Karpas-422 (cell line): ENCODE measurements at regions not wholly inside any gene's neighbourhood (a gene's known extent, or its start where the extent isn't known, plus 50 kb on each side); places are given as distances from the start of the nearest gene placed in this dataset.
"Not testable (repeated sequence)": the region's sequence is repeated elsewhere in the genome, so short reads cannot be mapped to it uniquely, and the experiment has no call there.

Experiments
- DNase-seq: peaks from one replicate; pipeline ENCODE4 v3.0.0-alpha.2; 2015
- H2AFZ ChIP-seq: fragments of 200-600 bp; sonication (generic); 2 replicates; pipeline ENCODE4 v1.6.1; 2014; ENCODE audit warnings: antibody characterized with exemption, low read length, mixed read lengths
- H3K27ac ChIP-seq: fragments of 200-600 bp; sonication (generic); 2 replicates; pipeline ENCODE4 v1.5.1; 2014; ENCODE audit warnings: mild to moderate bottlenecking, low read length, moderate library complexity
- H3K27me3 ChIP-seq: fragments of 200-600 bp; sonication (generic); 2 replicates; pipeline ENCODE4 v1.6.1; 2014; ENCODE audit warnings: low read length, mixed read lengths
- H3K36me3 ChIP-seq: fragments of 200-600 bp; sonication (generic); 2 replicates; pipeline ENCODE4 v1.6.1; 2014; ENCODE audit warnings: low read length, mixed read lengths; ENCODE audit not compliant: insufficient read depth
- H3K4me1 ChIP-seq: fragments of 200-600 bp; sonication (generic); 2 replicates; pipeline ENCODE4 v1.6.1; 2014; ENCODE audit warnings: mild to moderate bottlenecking, low read length, mixed read lengths
- H3K4me2 ChIP-seq: fragments of 200-600 bp; sonication (generic); 2 replicates; pipeline ENCODE4 v1.6.1; 2014; ENCODE audit warnings: low read length, low read depth, mild to moderate bottlenecking; ENCODE audit not compliant: poor library complexity, severe bottlenecking
- H3K4me3 ChIP-seq: fragments of 200-600 bp; sonication (generic); 2 replicates; pipeline ENCODE4 v1.5.1; 2014; ENCODE audit warnings: mild to moderate bottlenecking, antibody characterized with exemption, low read length, mixed read lengths
- H3K79me2 ChIP-seq: fragments of 200-600 bp; sonication (generic); 2 replicates; pipeline ENCODE4 v1.6.1; 2014; ENCODE audit warnings: mild to moderate bottlenecking, low read length, mixed read lengths
- H3K9ac ChIP-seq: fragments of 200-600 bp; sonication (generic); 2 replicates; pipeline ENCODE4 v1.6.0; 2014; ENCODE audit warnings: low read length
- H3K9me2 ChIP-seq: fragments of 200-600 bp; sonication (generic), shearing (Covaris generic); replicated peaks from 2 replicates; pipeline ENCODE4 v1.6.0; 2014; ENCODE audit warnings: mild to moderate bottlenecking, low read length, moderate library complexity; ENCODE audit not compliant: insufficient read depth
- H3K9me3 ChIP-seq: fragments of 300-700, 200-600 bp; sonication (generic); 2 replicates; pipeline ENCODE4 v1.6.1; 2014; ENCODE audit warnings: low read length, mixed read lengths
- H4K20me1 ChIP-seq: fragments of 200-600 bp; sonication (generic); 2 replicates; pipeline ENCODE4 v1.6.1; 2014; ENCODE audit warnings: mild to moderate bottlenecking, antibody characterized with exemption, low read length, low read depth; ENCODE audit not compliant: insufficient read depth

GRCh38 chr15:79572691-79573404 lies 140.7 kb downstream of the MINAR1 start:
- no peaks in the 10 kb centered on the region for H3K79me2 ChIP-seq
- DNase-seq: no peak
- no peaks in the 10 kb centered on the region for H3K9me2 ChIP-seq
- no peak overlapping the region for H2AFZ ChIP-seq
- no peak overlapping the region for H3K9ac ChIP-seq
- H3K4me3 ChIP-seq: no peak overlapping the region
- H3K36me3 ChIP-seq: no peaks in the 10 kb centered on the region
- H3K27ac ChIP-seq: no peak overlapping the region
- H3K27me3 ChIP-seq: no peaks in the 10 kb centered on the region
- no peaks in the 10 kb centered on the region for H3K9me3 ChIP-seq
- no peaks in the 10 kb centered on the region for H4K20me1 ChIP-seq
- no peak overlapping the region for H3K4me2 ChIP-seq
- no peaks in the 10 kb centered on the region for H3K4me1 ChIP-seq

- H3K4me1 ChIP-seq, H4K20me1 ChIP-seq, H3K9me3 ChIP-seq, H3K4me3 ChIP-seq, H3K9me2 ChIP-seq, H3K9ac ChIP-seq, H3K27ac ChIP-seq, H3K27me3 ChIP-seq, H2AFZ ChIP-seq, H3K36me3 ChIP-seq, H3K4me2 ChIP-seq, DNase-seq, H3K79me2 ChIP-seq: not testable (repeated sequence)
Observed at GRCh38 chr15:79574431-79575273, 142.5 kb downstream of the MINAR1 start.

- no peaks in the 10 kb centered on the region for H3K9me3 ChIP-seq
- no peaks in the 10 kb centered on the region for H4K20me1 ChIP-seq
- no peak overlapping the region for H3K27ac ChIP-seq
- no peaks in the 10 kb centered on the region for H3K9me2 ChIP-seq
- H3K4me1 ChIP-seq: no peaks in the 10 kb centered on the region
- no peaks in the 10 kb centered on the region for H3K36me3 ChIP-seq
- H3K4me2 ChIP-seq: no peak overlapping the region
- H3K79me2 ChIP-seq: no peaks in the 10 kb centered on the region
- H3K9ac ChIP-seq: no peak overlapping the region
- no peak for DNase-seq
- no peak overlapping the region for H3K4me3 ChIP-seq
- no peak overlapping the region for H2AFZ ChIP-seq
- H3K27me3 ChIP-seq: no peaks in the 10 kb centered on the region
Observed at GRCh38 chr15:79582650-79583049, 150.5 kb downstream of the MINAR1 start.

- H3K9me2 ChIP-seq: no peaks in the 10 kb centered on the region
- H3K27ac ChIP-seq: no peak overlapping the region
- no peaks in the 10 kb centered on the region for H3K9me3 ChIP-seq
- H3K4me3 ChIP-seq: no peak overlapping the region
- H3K9ac ChIP-seq: no peak overlapping the region
- no peak overlapping the region for H2AFZ ChIP-seq
- no peaks in the 10 kb centered on the region for H4K20me1 ChIP-seq
- no peaks in the 10 kb centered on the region for H3K27me3 ChIP-seq
- no peak overlapping the region for H3K4me2 ChIP-seq
- DNase-seq: no peak
- peaks cover 2% of the 10 kb centered on the region; the same call in 1 of the 2 replicates for H3K4me1 ChIP-seq
- no peaks in the 10 kb centered on the region for H3K36me3 ChIP-seq
- H3K79me2 ChIP-seq: no peaks in the 10 kb centered on the region
Observed at GRCh38 chr15:79592126-79592525, 160.0 kb downstream of the MINAR1 start.

GRCh38 chr15:79593119-79593869 lies 161.2 kb downstream of the MINAR1 start:
- Histone ChIP-seq H3K79me2 (no peaks in the 10 kb centered on the region), H3K9me2 (no peaks in the 10 kb centered on the region), H3K4me2 (no peak overlapping the region), H3K4me3 (no peak overlapping the region), H3K9ac (no peak overlapping the region), H3K27ac (no peak overlapping the region), H2AFZ (no peak overlapping the region), H3K27me3 (no peaks in the 10 kb centered on the region), H3K36me3 (no peaks in the 10 kb centered on the region), H4K20me1 (no peaks in the 10 kb centered on the region), H3K4me1 (peaks cover 2% of the 10 kb centered on the region; the same call in 1 of the 2 replicates), H3K9me3 (no peaks in the 10 kb centered on the region)
- DNase-seq: peak; percentile 43

GRCh38 chr15:79595306-79595705 lies 163.2 kb downstream of the MINAR1 start:
- H2AFZ ChIP-seq: peak overlapping the region; percentile 84; the same call in 1 of the 2 replicates
- no peaks in the 10 kb centered on the region for H3K79me2 ChIP-seq
- H4K20me1 ChIP-seq: no peaks in the 10 kb centered on the region
- H3K27me3 ChIP-seq: no peaks in the 10 kb centered on the region
- no peak overlapping the region for H3K4me2 ChIP-seq
- H3K27ac ChIP-seq: no peak overlapping the region
- H3K36me3 ChIP-seq: no peaks in the 10 kb centered on the region
- H3K4me3 ChIP-seq: no peak overlapping the region
- H3K4me1 ChIP-seq: peaks cover 2% of the 10 kb centered on the region; the same call in 1 of the 2 replicates
- no peaks in the 10 kb centered on the region for H3K9me2 ChIP-seq
- no peak for DNase-seq
- no peak overlapping the region for H3K9ac ChIP-seq
- H3K9me3 ChIP-seq: no peaks in the 10 kb centered on the region

- Histone ChIP-seq H3K36me3 (no peaks in the 10 kb centered on the region), H4K20me1 (no peaks in the 10 kb centered on the region), H3K4me3 (no peak overlapping the region), H3K27ac (no peak overlapping the region), H3K79me2 (no peaks in the 10 kb centered on the region), H3K4me1 (peaks cover 2% of the 10 kb centered on the region; the same call in 1 of the 2 replicates), H3K9me2 (no peaks in the 10 kb centered on the region), H3K27me3 (no peaks in the 10 kb centered on the region), H3K4me2 (no peak overlapping the region), H3K9me3 (no peaks in the 10 kb centered on the region), H3K9ac (no peak overlapping the region), H2AFZ (peak overlapping the region; percentile 84)
- peak; percentile 98 for DNase-seq
Observed at GRCh38 chr15:79595995-79596622, 164.0 kb downstream of the MINAR1 start.
